AG08396 (cell line): ENCODE measurements at regions not wholly inside any gene's neighbourhood (a gene's known extent, or its start where the extent isn't known, plus 50 kb on each side); places are given as distances from the start of the nearest gene placed in this dataset.
"Not testable (repeated sequence)": the region's sequence is repeated elsewhere in the genome, so short reads cannot be mapped to it uniquely, and the experiment has no call there.

Experiments used
- DNase-seq: peaks from one replicate; pipeline ENCODE4 v3.0.0; 2012; ENCODE audit warnings: low spot score, mixed read lengths

- DNase-seq = not testable (repeated sequence)
These were observed 96.2 kb downstream of the BDH1 start for GRCh38 chr3:197459571-197459970.

DNA sequence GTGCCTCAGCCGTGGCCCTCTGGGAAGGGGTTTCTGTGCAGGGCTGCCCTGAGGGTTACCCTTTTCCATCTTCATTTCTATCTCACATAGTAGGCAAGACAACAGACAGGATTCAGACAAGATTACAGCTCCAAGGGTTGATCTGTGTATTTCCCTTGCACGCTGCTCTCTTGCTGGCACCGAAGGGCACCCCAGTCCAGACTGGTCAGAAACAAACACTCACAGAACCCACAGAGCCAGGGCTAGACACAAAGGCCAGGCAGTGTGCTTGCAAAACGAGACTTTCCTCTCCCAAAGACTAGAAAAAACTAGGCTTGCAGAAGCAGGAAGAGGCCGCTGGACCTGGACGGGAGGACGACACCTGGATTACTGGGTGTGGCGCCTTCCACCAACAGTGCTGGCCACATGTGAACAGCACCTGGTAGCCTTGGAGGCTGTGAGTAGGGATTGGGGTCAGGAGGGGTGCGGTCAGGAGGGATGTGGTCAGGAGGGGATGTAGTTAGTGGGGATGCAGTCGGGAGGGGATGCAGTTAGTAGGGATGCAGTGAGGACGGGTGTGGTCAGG lies 96.8 kb downstream of the BDH1 start:
- DNase-seq = no peak

- no peak for DNase-seq
These were observed 97.5 kb downstream of the BDH1 start for GRCh38 chr3:197458179-197458707.

GRCh38 chr3:197456261-197457091 lies 99.3 kb downstream of the BDH1 start:
- peak; percentile 92 for DNase-seq

GRCh38 chr3:197454841-197455240 lies 100.9 kb downstream of the BDH1 start:
- DNase-seq = not testable (repeated sequence)

DNA sequence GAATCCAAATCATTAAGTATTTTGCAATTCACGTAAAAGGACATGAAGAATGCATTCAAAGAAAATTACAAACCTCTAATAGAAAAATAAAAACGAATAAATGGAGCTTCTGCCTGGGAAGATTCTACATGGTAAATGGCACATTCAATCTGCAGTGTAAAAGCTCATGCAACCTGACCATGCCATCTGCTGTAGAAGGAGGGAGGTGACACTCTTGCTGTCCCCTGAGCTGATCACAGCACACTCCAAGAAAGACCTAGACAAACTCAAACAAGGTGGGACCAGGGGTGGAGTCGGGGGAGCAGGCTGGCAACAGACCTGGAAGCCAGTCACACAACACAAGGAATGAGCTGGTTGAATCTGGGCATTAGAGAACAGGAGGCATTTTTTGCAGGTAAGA lies 101.8 kb downstream of the BDH1 start:
- no peak for DNase-seq

- no peak for DNase-seq
These were observed 105.0 kb downstream of the BDH1 start for GRCh38 chr3:197450810-197451209.

DNA sequence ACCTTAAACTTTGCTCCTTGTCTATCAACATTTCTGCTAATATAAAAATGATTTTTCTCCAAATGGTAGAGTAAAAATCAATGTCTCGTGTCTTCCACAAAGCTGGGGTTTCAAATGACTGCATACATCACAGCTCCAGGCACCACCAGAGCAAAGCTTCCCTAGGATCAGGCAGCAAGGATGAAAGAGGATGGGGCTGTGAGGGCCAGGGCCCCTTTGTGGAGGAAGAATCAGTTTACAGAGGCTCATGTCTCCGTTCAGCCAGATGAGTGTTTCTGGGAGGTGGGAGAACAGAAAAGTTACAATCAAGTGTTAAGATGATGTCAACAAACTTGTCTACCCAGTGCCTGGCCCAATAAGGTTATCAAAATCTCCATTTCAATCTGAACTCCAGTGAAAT lies 105.5 kb downstream of the BDH1 start:
- no peak for DNase-seq

- DNase-seq = not testable (repeated sequence)
These were observed 106.6 kb downstream of the BDH1 start for GRCh38 chr3:197449181-197449580.

GRCh38 chr3:197447781-197448180 lies 108.0 kb downstream of the BDH1 start:
- not testable (repeated sequence) for DNase-seq

- DNase-seq = no peak
These were observed 108.7 kb downstream of the BDH1 start for GRCh38 chr3:197447057-197447456.

GRCh38 chr3:197446700-197447056 lies 109.1 kb downstream of the BDH1 start:
- no peak for DNase-seq

DNA sequence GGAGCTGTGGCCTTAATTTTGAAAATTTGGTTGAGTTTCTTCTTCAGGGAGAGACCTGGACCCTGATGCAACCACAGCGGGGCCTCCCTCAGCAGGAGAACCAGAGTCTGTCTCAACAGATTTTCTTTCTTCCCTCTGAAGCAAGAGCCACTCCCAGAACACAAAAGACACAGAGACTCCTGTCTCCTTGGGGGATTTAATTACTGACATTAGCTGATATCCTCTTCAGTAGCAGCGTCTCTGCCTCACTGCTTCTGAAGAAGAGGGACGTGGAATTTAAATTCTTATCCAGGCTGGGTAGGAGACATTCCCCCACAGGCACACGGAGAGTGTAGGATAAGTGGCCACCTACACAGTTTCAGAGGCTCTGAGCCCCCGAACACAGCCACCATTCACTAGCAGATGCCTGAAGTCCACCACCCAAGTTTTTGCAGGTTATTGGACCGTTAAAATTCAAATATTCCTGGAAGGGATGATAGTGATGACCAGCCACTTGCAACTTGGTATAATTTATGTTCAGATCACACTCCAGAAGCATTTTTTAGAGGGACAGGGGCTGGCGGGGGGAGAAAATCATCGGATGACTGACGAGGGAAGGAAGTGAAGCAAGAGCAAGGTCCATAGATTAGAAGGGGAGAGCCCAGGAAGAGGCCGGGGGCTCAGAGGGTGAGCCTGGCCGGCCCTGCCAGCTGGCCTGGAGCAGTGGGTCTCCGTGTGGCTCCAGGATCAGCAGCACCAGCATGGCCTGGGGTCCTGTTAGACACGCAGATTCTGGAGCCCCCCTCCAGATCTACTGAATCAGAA lies 109.7 kb downstream of the BDH1 start:
- no peak for DNase-seq

GRCh38 chr3:197444793-197445379 lies 110.9 kb downstream of the BDH1 start:
- no peak for DNase-seq

DNA sequence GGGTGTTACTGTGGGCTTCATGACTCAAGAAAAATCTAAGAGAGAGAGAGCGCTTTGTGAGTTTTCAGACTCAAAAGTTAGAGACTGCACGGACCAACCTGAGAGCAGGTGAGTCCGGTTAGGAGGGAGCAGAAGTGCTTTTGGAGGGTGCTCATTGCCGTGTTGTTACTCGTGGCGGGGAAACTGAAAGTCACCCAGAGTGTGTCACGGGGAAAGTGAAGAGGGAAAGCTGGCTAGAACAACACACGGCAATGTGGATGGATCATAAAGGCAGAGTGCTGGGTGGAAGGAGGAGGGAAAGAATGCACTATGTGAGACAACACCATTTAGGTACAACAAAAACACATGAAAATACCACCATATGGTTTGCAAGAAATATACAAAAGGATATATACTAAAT lies 112.3 kb downstream of the BDH1 start:
- DNase-seq = no peak

- DNase-seq = no peak
These were observed 115.0 kb downstream of the BDH1 start for GRCh38 chr3:197440717-197441303.

DNA sequence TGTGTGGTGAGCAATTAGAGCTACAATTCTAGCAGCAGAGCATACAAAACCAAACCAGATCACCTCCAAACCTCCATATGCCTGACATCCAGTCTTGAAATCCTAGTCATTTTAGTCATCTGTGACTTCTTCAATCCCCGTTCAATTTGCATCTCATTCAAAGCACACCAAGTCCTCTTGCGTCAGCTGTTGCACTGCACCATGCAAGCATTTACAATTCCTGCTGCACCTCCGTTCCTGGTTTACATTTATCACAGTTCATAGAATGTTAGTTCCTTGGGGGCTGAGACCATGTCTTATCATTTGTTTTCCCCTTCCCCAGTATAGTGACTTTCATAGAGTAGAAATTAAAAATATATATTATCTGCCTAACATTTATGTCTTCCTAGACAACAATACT lies 116.9 kb downstream of the BDH1 start:
- no peak for DNase-seq

GRCh38 chr3:197435426-197435825 lies 120.3 kb downstream of the BDH1 start:
- no peak for DNase-seq

- no peak for DNase-seq
These were observed 120.9 kb downstream of the BDH1 start for GRCh38 chr3:197434830-197435229.

GRCh38 chr3:197432384-197433127 lies 123.2 kb downstream of the BDH1 start:
- no peak for DNase-seq

DNA sequence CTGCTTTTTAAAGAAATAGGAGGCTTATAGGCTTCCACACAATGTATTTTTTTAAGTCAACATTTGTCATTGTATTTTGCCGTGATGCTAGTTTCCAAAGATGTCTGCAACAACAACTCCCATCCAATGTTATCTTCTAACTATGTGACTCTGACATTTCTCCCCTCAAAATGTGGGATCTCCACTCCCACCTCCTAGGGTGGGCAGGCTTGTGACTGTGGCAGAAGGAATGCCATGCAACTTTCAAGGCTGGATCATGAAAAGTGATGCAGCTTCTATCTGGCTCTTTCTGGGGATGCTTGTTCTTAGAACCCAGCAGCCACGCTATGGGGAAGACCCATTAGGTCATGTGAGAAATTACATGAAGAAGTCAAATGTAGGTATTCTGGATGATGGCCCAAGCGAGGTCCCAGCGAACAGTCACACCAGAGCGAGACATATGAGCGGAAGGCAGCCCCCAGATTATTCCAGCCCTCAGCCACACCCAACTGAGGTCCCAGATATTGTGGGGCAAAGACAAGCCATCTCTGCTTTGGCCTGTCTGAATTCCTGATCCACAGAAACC lies 124.3 kb downstream of the BDH1 start:
- DNase-seq = no peak
